ENCODE measurements at regions not wholly inside any gene's neighbourhood (a gene's known extent, or its start where the extent isn't known, plus 50 kb on each side); places are given as distances from the start of the nearest gene placed in this dataset.
"Not testable (repeated sequence)": the region's sequence is repeated elsewhere in the genome, so short reads cannot be mapped to it uniquely, and the experiment has no call there.

GRCh38 chr13:79621902-79622301, 140.9 kb downstream of the NDFIP2 start:
- Histone ChIP-seq H3K36me3 (no peaks in the 10 kb centered on the region), H3K4me3 (ENCODE audit: low read depth in 1 of 2, low read length in 1 of 2) (no peak overlapping the region), H3K4me1 (ENCODE audit: control insufficient read depth in 1 of 2, insufficient read depth in 1 of 2, low read depth in 1 of 2, low read length in 1 of 2) (no peaks in the 10 kb centered on the region), H3K27ac (no peak overlapping the region), H3K9me3 (no peaks in the 10 kb centered on the region), H3K27me3 (no peaks in the 10 kb centered on the region)
- TF ChIP-seq, protein P1, sequence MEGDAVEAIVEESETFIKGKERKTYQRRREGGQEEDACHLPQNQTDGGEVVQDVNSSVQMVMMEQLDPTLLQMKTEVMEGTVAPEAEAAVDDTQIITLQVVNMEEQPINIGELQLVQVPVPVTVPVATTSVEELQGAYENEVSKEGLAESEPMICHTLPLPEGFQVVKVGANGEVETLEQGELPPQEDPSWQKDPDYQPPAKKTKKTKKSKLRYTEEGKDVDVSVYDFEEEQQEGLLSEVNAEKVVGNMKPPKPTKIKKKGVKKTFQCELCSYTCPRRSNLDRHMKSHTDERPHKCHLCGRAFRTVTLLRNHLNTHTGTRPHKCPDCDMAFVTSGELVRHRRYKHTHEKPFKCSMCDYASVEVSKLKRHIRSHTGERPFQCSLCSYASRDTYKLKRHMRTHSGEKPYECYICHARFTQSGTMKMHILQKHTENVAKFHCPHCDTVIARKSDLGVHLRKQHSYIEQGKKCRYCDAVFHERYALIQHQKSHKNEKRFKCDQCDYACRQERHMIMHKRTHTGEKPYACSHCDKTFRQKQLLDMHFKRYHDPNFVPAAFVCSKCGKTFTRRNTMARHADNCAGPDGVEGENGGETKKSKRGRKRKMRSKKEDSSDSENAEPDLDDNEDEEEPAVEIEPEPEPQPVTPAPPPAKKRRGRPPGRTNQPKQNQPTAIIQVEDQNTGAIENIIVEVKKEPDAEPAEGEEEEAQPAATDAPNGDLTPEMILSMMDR (IDR thresholded peaks at IDR 0.05): no peak

- Histone ChIP-seq H3K36me3 (no peaks in the 10 kb centered on the region), H3K27ac (no peak overlapping the region), H3K27me3 (no peaks in the 10 kb centered on the region), H3K9me3 (no peaks in the 10 kb centered on the region), H3K4me3 (ENCODE audit: low read depth in 1 of 2, low read length in 1 of 2) (no peak overlapping the region), H3K4me1 (ENCODE audit: control insufficient read depth in 1 of 2, insufficient read depth in 1 of 2, low read depth in 1 of 2, low read length in 1 of 2) (no peaks in the 10 kb centered on the region)
- TF ChIP-seq, protein P1 (IDR thresholded peaks at IDR 0.05): no peak
These were observed 140.5 kb downstream of the NDFIP2 start for GRCh38 chr13:79621449-79621848.

GRCh38 chr13:79614250-79614918, 133.4 kb downstream of the NDFIP2 start:
- H3K27ac ChIP-seq: no peak overlapping the region
- TF ChIP-seq, protein P1 (IDR thresholded peaks at IDR 0.05): no peak
- H3K36me3 ChIP-seq: no peaks in the 10 kb centered on the region
- H3K27me3 ChIP-seq: no peaks in the 10 kb centered on the region
- H3K4me1 ChIP-seq (ENCODE audit: control insufficient read depth in 1 of 2, insufficient read depth in 1 of 2, low read depth in 1 of 2, low read length in 1 of 2): no peaks in the 10 kb centered on the region
- H3K9me3 ChIP-seq: no peaks in the 10 kb centered on the region
- H3K4me3 ChIP-seq (ENCODE audit: low read depth in 1 of 2, low read length in 1 of 2): no peak overlapping the region

GRCh38 chr13:79612604-79613003, 131.6 kb downstream of the NDFIP2 start:
- H3K4me3 ChIP-seq (ENCODE audit: low read depth in 1 of 2, low read length in 1 of 2): no peak overlapping the region
- H3K36me3 ChIP-seq: no peaks in the 10 kb centered on the region
- TF ChIP-seq, protein P1 (IDR thresholded peaks at IDR 0.05): no peak
- H3K4me1 ChIP-seq (ENCODE audit: control insufficient read depth in 1 of 2, insufficient read depth in 1 of 2, low read depth in 1 of 2, low read length in 1 of 2): no peaks in the 10 kb centered on the region
- no peaks in the 10 kb centered on the region for H3K27me3 ChIP-seq
- H3K9me3 ChIP-seq: no peaks in the 10 kb centered on the region
- no peak overlapping the region for H3K27ac ChIP-seq

GRCh38 chr13:79607895-79608294, 126.9 kb downstream of the NDFIP2 start:
- not testable (repeated sequence) for H3K27me3 ChIP-seq, H3K36me3 ChIP-seq

More at GRCh38 chr13:79607895-79608294, 126.9 kb downstream of the NDFIP2 start:
- H3K4me3 ChIP-seq (ENCODE audit: low read depth in 1 of 2, low read length in 1 of 2); H3K27ac ChIP-seq; H3K4me1 ChIP-seq (ENCODE audit: control insufficient read depth in 1 of 2, insufficient read depth in 1 of 2, low read depth in 1 of 2, low read length in 1 of 2); H3K9me3 ChIP-seq: not testable (repeated sequence)
